H1 (cell line): ENCODE measurements at regions not wholly inside any gene's neighbourhood (a gene's known extent, or its start where the extent isn't known, plus 50 kb on each side); places are given as distances from the start of the nearest gene placed in this dataset.

ENCODE experiments used
- CTCF ChIA-PET: fragments of 300-600 bp; sonication (Branson Sonifier 250); formaldehyde crosslinking; loops from one replicate; lab custom pipeline; 2021; ENCODE audit not compliant: partially characterized antibody; lab: Charles Lee
- POLR2A ChIA-PET: fragments of 300-600 bp; sonication (Branson Sonifier 250); formaldehyde crosslinking; loops from one replicate; lab custom pipeline; 2021; ENCODE audit warnings: inconsistent platforms; ENCODE audit not compliant: partially characterized antibody; lab: Charles Lee
- DNase-seq, 2 experiments: peaks; one replicate each; pipeline versions ENCODE4 v3.0.0 to v3.0.0-alpha.2; 2010 to 2022; ENCODE audit warnings: low spot score in 2 of 2, low read depth in 1 of 2, mixed read lengths in 1 of 2
- FAIRE-seq: peaks from 2 replicates; lab custom pipeline; 2011; peaks lifted over from hg19 to GRCh38; lab: Jason Lieb, UNC
- H2AFZ ChIP-seq: 2 replicates; pipeline ENCODE4 v1.8.1; 2012; ENCODE audit warnings: low read length, inconsistent platforms
- H2AK5ac ChIP-seq: 2 replicates; pipeline ENCODE4 v1.6.1; 2013; ENCODE audit warnings: low read depth, low read length
- H2BK120ac ChIP-seq: replicated peaks from 2 replicates; pipeline ENCODE3; 2013; ENCODE audit warnings: low read depth, low read length, inconsistent platforms
- H2BK12ac ChIP-seq: 2 replicates; pipeline ENCODE4 v1.6.1; 2013; ENCODE audit warnings: low read depth, low read length
- H2BK15ac ChIP-seq: 2 replicates; pipeline ENCODE4 v1.6.1; 2013; ENCODE audit warnings: low read length
- H2BK20ac ChIP-seq: 2 replicates; pipeline ENCODE4 v1.6.1; 2013; ENCODE audit warnings: low read length
- H2BK5ac ChIP-seq: 2 replicates; pipeline ENCODE4 v1.6.1; 2013; ENCODE audit warnings: low read depth, low read length
- H3K14ac ChIP-seq: 2 replicates; pipeline ENCODE4 v1.6.1; 2013; ENCODE audit warnings: inconsistent platforms; ENCODE audit not compliant: insufficient read length
- H3K18ac ChIP-seq: 2 replicates; pipeline ENCODE4 v1.6.1; 2013; ENCODE audit warnings: low read length; ENCODE audit errors: extremely low read depth
- H3K23ac ChIP-seq: 2 replicates; pipeline ENCODE4 v1.6.1; 2013; ENCODE audit warnings: inconsistent platforms; ENCODE audit not compliant: insufficient read length
- H3K23me2 ChIP-seq: 2 replicates; pipeline ENCODE4 v1.6.1; 2013; ENCODE audit warnings: low read depth, low read length
- H3K27ac ChIP-seq: 2 replicates; pipeline ENCODE4 v1.6.1; 2011; ENCODE audit warnings: low read depth, low read length, inconsistent platforms
- H3K27me3 ChIP-seq, 4 experiments: replicated peaks in 1 of 4; 1 replicate in 1 of 4; 2 replicates in 3 of 4; pipeline versions ENCODE4 v1.6.1 to v1.8.1; 2011 to 2013; ENCODE audit warnings: low read length in 3 of 4, mild to moderate bottlenecking in 3 of 4, inconsistent platforms in 2 of 4, mixed read lengths in 2 of 4, moderate library complexity in 1 of 4; ENCODE audit not compliant: control insufficient read depth in 3 of 4, insufficient read depth in 3 of 4; ENCODE audit errors: extremely low read depth in 1 of 4
- H3K36me3 ChIP-seq, 4 experiments: 2 replicates each; pipeline versions ENCODE4 v1.6.1 to v1.8.1; 2011 to 2013; ENCODE audit warnings: mild to moderate bottlenecking in 4 of 4, low read length in 3 of 4, moderate library complexity in 2 of 4, control low read depth in 1 of 4, inconsistent platforms in 1 of 4; ENCODE audit not compliant: insufficient read depth in 4 of 4, control insufficient read depth in 2 of 4
- H3K4ac ChIP-seq: replicated peaks from 2 replicates; pipeline ENCODE3; 2013; ENCODE audit warnings: low read length, low read depth, mixed read lengths, inconsistent platforms; ENCODE audit not compliant: insufficient read length
- H3K4me1 ChIP-seq, 4 experiments: replicated peaks in 1 of 4; 1 replicate in 1 of 4; 2 replicates in 3 of 4; pipeline versions ENCODE4 v1.6.1 to v1.8.1; 2011 to 2013; ENCODE audit warnings: low read length in 3 of 4, inconsistent platforms in 2 of 4, mixed read lengths in 1 of 4; ENCODE audit not compliant: insufficient read depth in 4 of 4, control insufficient read depth in 3 of 4
- H3K4me2 ChIP-seq, 2 experiments: 2 replicates each; pipeline versions ENCODE4 v1.6.1 to v1.8.1; 2011 to 2013; ENCODE audit warnings: low read depth in 2 of 2, low read length in 2 of 2, control low read depth in 1 of 2, inconsistent platforms in 1 of 2, mild to moderate bottlenecking in 1 of 2; ENCODE audit not compliant: insufficient read depth in 1 of 2
- H3K4me3 ChIP-seq, 4 experiments: fragments of 200-600, 300-600 bp in 1 of 4; sonication (generic), shearing (Covaris generic), sonication (Bioruptor Twin) in 1 of 4; 2 replicates each; pipeline versions ENCODE4 v1.5.1 to v1.8.1; 2011 to 2016; ENCODE audit warnings: low read length in 4 of 4, low read depth in 3 of 4, control low read depth in 2 of 4, inconsistent platforms in 2 of 4, mild to moderate bottlenecking in 2 of 4, mixed read lengths in 1 of 4, moderate library complexity in 1 of 4; ENCODE audit not compliant: insufficient read depth in 2 of 4; ENCODE audit errors: extremely low read depth in 1 of 4
- H3K56ac ChIP-seq: replicated peaks from 2 replicates; pipeline ENCODE3; 2013; ENCODE audit warnings: low read depth, mild to moderate bottlenecking, mixed read lengths, low read length, inconsistent platforms; ENCODE audit not compliant: insufficient read length
- H3K79me1 ChIP-seq: 2 replicates; pipeline ENCODE4 v1.6.1; 2013; ENCODE audit warnings: low read depth, low read length, control low read depth
- H3K79me2 ChIP-seq, 2 experiments: 2 replicates each; pipeline versions ENCODE4 v1.6.1 to v1.8.1; 2012 to 2013; ENCODE audit warnings: low read length in 2 of 2, mild to moderate bottlenecking in 2 of 2, inconsistent platforms in 1 of 2; ENCODE audit not compliant: insufficient read depth in 2 of 2, control insufficient read depth in 1 of 2
- H3K9ac ChIP-seq, 4 experiments: replicated peaks in 1 of 4; 1 replicate in 1 of 4; 2 replicates in 3 of 4; pipeline versions ENCODE4 v1.6.1 to v1.8.1; 2011 to 2013; ENCODE audit warnings: low read depth in 3 of 4, low read length in 3 of 4, control low read depth in 2 of 4, mild to moderate bottlenecking in 2 of 4, moderate library complexity in 2 of 4, inconsistent platforms in 1 of 4; ENCODE audit errors: extremely low read depth in 1 of 4
- H3K9me3 ChIP-seq, 2 experiments: 2 replicates each; pipeline versions ENCODE4 v1.6.1 to v1.8.1; 2012 to 2013; ENCODE audit warnings: mild to moderate bottlenecking in 2 of 2, moderate library complexity in 2 of 2, control low read depth in 1 of 2, inconsistent platforms in 1 of 2, low read depth in 1 of 2, low read length in 1 of 2, mixed read lengths in 1 of 2; ENCODE audit not compliant: insufficient read depth in 2 of 2
- H4K20me1 ChIP-seq, 2 experiments: replicated peaks in 1 of 2; 2 replicates each; pipeline versions ENCODE3 to v1.8.1; 2011 to 2013; ENCODE audit warnings: inconsistent platforms in 2 of 2, low read length in 2 of 2, mild to moderate bottlenecking in 1 of 2; ENCODE audit not compliant: insufficient read depth in 2 of 2, control insufficient read depth in 1 of 2
- H4K5ac ChIP-seq: 2 replicates; pipeline ENCODE4 v1.6.1; 2013; ENCODE audit warnings: low read length, low read depth, mixed read lengths, inconsistent platforms; ENCODE audit not compliant: insufficient read length
- H4K8ac ChIP-seq: 2 replicates; pipeline ENCODE4 v1.8.0; 2013; ENCODE audit warnings: mild to moderate bottlenecking, moderate library complexity, low read length, inconsistent platforms; ENCODE audit not compliant: insufficient read depth; ENCODE audit errors: extremely low read depth
- H4K91ac ChIP-seq: replicated peaks from 2 replicates; pipeline ENCODE3; 2013; ENCODE audit warnings: low read length, mixed read lengths, inconsistent platforms; ENCODE audit not compliant: insufficient read length
- ASH2L ChIP-seq: fragments of 200-600, 300-600 bp; sonication (generic); IDR thresholded peaks from one replicate; pipeline ENCODE4 v1.7.1; 2017; ENCODE audit warnings: low read length
- CHD2 ChIP-seq: IDR thresholded peaks from 2 replicates; pipeline ENCODE4 v1.6.1; 2012; ENCODE audit warnings: low read length, improper control_type of control experiment
- JUND ChIP-seq: IDR thresholded peaks from 2 replicates; pipeline ENCODE4 v1.6.1; 2011; ENCODE audit warnings: mild to moderate bottlenecking, improper control_type of control experiment, low read length
- POU5F1 ChIP-seq: IDR thresholded peaks from 2 replicates; pipeline ENCODE4 v1.6.1; 2011; ENCODE audit warnings: low read depth, mild to moderate bottlenecking, low read length, moderate library complexity
- RFX5 ChIP-seq: IDR thresholded peaks from 2 replicates; pipeline ENCODE4 v1.6.1; 2011; ENCODE audit warnings: low read depth, low read length, improper control_type of control experiment, borderline replicate concordance
- RNF2 ChIP-seq: fragments of 200-900, 300-1000 bp; sonication (generic); IDR thresholded peaks from 2 replicates; pipeline ENCODE4 v1.7.1; 2016; ENCODE audit warnings: borderline replicate concordance, low read depth, mild to moderate bottlenecking, antibody characterized with exemption, low read length; ENCODE audit not compliant: poor library complexity, severe bottlenecking; ENCODE audit errors: missing control alignments
- SP2 ChIP-seq: IDR thresholded peaks from 2 replicates; pipeline ENCODE4 v1.6.1; 2012; ENCODE audit warnings: mild to moderate bottlenecking, low read length, inconsistent platforms
- TCF12 ChIP-seq: IDR thresholded peaks from 2 replicates; pipeline ENCODE4 v1.6.1; 2011; ENCODE audit warnings: low read depth, mild to moderate bottlenecking, low read length
- YY1 ChIP-seq: IDR thresholded peaks from 2 replicates; pipeline ENCODE4 v1.6.1; 2011; ENCODE audit warnings: low read depth, mild to moderate bottlenecking, low read length
- WGBS, 2 experiments: shearing (Covaris generic) in 1 of 2; methylation state at CpG; one replicate each; pipeline versions ENCODE4 v1.1.6 to v1.1.7; 2013 to 2015; ENCODE audit warnings: low lambda C conversion rate in 2 of 2, mixed read lengths in 2 of 2, inconsistent platforms in 1 of 2, low coverage in 1 of 2, missing lambda C conversion rate in 1 of 2; ENCODE audit not compliant: insufficient replicate concordance in 2 of 2, insufficient coverage in 1 of 2, insufficient read length in 1 of 2; ENCODE audit errors: extremely low coverage in 1 of 2, missing lambda C conversion rate in 1 of 2; 5-methylcytosine and 5-hydroxymethylcytosine counted together
- TF ChIP-seq, protein P1 (sequence below): IDR thresholded peaks from 2 replicates; pipeline ENCODE4 v1.6.1; 2011; ENCODE audit warnings: low read length, improper control_type of control experiment

DNA sequence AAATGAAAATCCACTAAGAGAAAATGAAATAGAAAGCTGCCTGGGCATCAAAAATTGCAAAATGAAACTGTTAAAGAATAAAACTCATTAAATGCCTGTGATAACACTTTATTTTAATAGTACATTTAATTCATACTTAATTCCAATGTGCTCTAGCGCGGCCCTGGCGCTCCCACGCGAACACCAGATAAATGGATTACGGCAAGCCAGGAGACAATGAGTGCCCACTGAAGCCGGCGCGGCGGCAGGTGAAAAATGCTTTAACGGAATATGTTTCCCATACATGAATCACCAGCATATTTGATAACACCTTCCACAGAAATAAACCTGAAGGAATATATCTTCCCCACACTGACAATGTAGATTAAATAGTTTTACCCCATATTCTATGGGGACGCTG, 245.5 kb downstream of the RBFOX3 start:
- H3K79me2 ChIP-seq = no peaks in the 10 kb centered on the region
- 89% methylated on average over 12 of the region's 12 CpGs; no CpG with 5 or more reads in 1 of the 2 experiments for WGBS, 2 experiments
- peaks cover 0 to 2% (median 0%) of the 10 kb centered on the region in 4 experiments; a peak in 3 of 7 replicates for H3K27me3 ChIP-seq
- no peak overlapping the region for H4K91ac ChIP-seq
- no peaks in the 10 kb centered on the region for H3K4me1 ChIP-seq
- no peaks in the 10 kb centered on the region for H3K36me3 ChIP-seq
- H4K5ac ChIP-seq = no peak overlapping the region
- H4K20me1 ChIP-seq = peaks cover 0 to 4% of the 10 kb centered on the region in 2 experiments
- H2BK5ac ChIP-seq = no peak overlapping the region
- H3K18ac ChIP-seq = no peak overlapping the region
- no peak for DNase-seq
- no peak overlapping the region for H2BK15ac ChIP-seq
- H3K14ac ChIP-seq = no peak overlapping the region
- H2BK12ac ChIP-seq = no peak overlapping the region
- no peak overlapping the region for H3K4ac ChIP-seq
- H3K27ac ChIP-seq = no peak overlapping the region
- no peak for TF ChIP-seq YY1
- no peak for TF ChIP-seq RFX5
- no peak for TF ChIP-seq JUND
- no peak for TF ChIP-seq SP2
- no peak for TF ChIP-seq CHD2
- no peak for TF ChIP-seq TCF12
- TF ChIP-seq ASH2L = no peak
- TF ChIP-seq, protein P1, sequence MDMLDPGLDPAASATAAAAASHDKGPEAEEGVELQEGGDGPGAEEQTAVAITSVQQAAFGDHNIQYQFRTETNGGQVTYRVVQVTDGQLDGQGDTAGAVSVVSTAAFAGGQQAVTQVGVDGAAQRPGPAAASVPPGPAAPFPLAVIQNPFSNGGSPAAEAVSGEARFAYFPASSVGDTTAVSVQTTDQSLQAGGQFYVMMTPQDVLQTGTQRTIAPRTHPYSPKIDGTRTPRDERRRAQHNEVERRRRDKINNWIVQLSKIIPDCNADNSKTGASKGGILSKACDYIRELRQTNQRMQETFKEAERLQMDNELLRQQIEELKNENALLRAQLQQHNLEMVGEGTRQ = no peak
- no peak for TF ChIP-seq POU5F1
- TF ChIP-seq RNF2 = no peak
- H2BK20ac ChIP-seq = no peak overlapping the region
- no peaks in the 10 kb centered on the region for H3K9me3 ChIP-seq
- no peak for FAIRE-seq
- H3K9ac ChIP-seq = no peak overlapping the region
- H3K4me3 ChIP-seq = no peak overlapping the region
- H2AK5ac ChIP-seq = no peak overlapping the region
- H3K23me2 ChIP-seq = no peaks in the 10 kb centered on the region
- no peaks in the 10 kb centered on the region for H3K79me1 ChIP-seq
- POLR2A ChIA-PET = no interaction called here
- no peak overlapping the region for H3K4me2 ChIP-seq
- H3K23ac ChIP-seq = no peak overlapping the region
- CTCF ChIA-PET = interaction anchor here (0.7 to 1.7 kb wide), 5 partner anchors 20 to 177 kb away, joined by 3 to 7 read pairs (median 5); no protein-coding TSS in a partner anchor
- no peak overlapping the region for H4K8ac ChIP-seq
- H2AFZ ChIP-seq = no peak overlapping the region
- no peak overlapping the region for H3K56ac ChIP-seq
- H2BK120ac ChIP-seq = no peak overlapping the region
